ENCODE measurements at regions not wholly inside any gene's neighbourhood (a gene's known extent, or its start where the extent isn't known, plus 50 kb on each side); places are given as distances from the start of the nearest gene placed in this dataset.
A peak's percentile ranks its signal among the peaks of the same experiment; 100 is the strongest.

DNA sequence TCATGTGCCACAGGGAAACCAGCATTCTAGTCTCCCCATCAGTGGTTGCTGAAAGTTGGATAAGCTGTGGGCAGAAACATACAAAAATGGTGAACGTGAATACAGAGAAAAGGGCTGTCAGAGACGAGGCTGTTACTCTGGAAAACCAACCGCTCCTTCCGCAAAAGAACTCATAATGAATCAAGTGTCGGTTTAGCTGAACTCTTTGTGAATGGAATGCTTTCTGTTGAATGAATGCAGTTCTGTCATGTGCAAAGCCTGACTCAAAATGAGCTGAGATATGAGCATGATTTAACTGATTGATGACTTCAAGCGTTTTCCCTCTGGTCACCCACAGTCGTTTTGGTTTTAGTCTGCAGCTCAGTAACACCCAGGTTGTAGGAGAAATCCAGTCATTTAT lies 298.3 kb downstream of the ETS1 start:
- TF ChIP-seq CTCF (IDR thresholded peaks at IDR 0.05; ENCODE audit: low read depth, low read length, missing control alignments), result no peak
- DNase-seq (ENCODE audit: low read depth), result peak; percentile 47
- no peak overlapping the region for H3K4me3 ChIP-seq (ENCODE audit: low read depth, low read length)

DNA sequence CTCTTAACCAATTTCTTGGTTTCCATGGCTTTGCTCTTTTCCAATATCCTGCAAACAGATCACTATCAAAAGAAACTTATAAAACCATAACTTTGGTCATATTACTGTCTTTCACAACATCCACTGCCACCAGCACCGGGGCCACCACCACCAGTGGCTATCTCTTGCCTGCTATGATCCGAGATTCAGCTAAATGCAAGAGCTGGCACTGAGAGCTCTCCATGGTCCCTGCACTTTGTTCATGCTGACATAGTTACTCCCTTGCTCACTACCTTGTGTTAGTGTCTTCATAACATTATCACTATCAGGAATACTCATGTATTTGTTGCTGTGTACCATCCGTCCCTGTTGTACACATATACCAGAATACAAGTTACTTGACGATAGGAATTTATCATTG lies 299.0 kb downstream of the ETS1 start:
- no peak for TF ChIP-seq CTCF (IDR thresholded peaks at IDR 0.05; ENCODE audit: low read depth, low read length, missing control alignments)
- no peak overlapping the region for H3K4me3 ChIP-seq (ENCODE audit: low read depth, low read length)
- DNase-seq (ENCODE audit: low read depth), result no peak

DNA sequence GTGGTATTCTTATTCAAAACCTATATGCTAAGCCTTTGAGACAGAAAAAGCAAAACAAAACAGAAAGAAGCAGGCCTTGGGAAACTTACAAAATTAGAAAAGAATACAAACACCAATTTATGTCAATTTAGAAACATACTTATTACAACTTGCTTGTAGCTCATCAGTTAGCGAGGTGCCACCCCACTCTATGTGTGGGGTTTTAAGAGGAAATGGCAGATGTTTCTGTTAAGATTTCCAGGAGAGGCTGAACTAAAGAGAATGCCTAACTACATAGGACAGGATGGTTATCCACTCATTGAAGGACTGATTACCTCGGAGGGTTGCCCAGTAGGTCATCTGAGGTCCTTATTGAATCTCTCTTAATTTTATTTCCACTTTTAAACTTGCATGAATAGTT lies 302.0 kb downstream of the ETS1 start:
- TF ChIP-seq CTCF (IDR thresholded peaks at IDR 0.05; ENCODE audit: low read depth, low read length, missing control alignments), result no peak
- no peak for DNase-seq (ENCODE audit: low read depth)
- H3K4me3 ChIP-seq (ENCODE audit: low read depth, low read length), result no peak overlapping the region

DNA sequence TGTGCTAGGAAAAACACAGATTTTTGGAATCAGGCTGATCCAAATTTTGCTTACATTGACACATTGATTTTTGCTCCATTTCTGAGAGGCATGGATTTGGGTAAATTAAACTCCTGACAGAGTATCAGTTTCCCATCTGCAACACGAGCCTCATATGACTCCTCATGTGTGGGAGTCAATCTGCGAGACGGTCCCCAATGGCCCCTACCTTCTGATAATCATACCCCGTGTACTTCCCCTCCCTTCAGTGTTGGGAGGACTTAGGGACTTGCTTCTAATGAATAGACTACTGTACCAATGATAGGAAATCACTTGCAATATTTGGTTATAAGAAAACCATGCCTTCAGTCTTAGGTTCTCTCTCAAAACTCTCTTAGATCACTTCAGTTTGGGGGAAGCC lies 302.7 kb downstream of the ETS1 start:
- no peak for DNase-seq (ENCODE audit: low read depth)
- no peak overlapping the region for H3K4me3 ChIP-seq (ENCODE audit: low read depth, low read length)
- no peak for TF ChIP-seq CTCF (IDR thresholded peaks at IDR 0.05; ENCODE audit: low read depth, low read length, missing control alignments)

- no peak for DNase-seq (ENCODE audit: low read depth)
- H3K4me3 ChIP-seq (ENCODE audit: low read depth, low read length), result no peak overlapping the region
- no peak for TF ChIP-seq CTCF (IDR thresholded peaks at IDR 0.05; ENCODE audit: low read depth, low read length, missing control alignments)
These were observed 303.9 kb downstream of the ETS1 start for GRCh38 chr11:128283451-128283850.

- no peak for DNase-seq (ENCODE audit: low read depth)
- no peak overlapping the region for H3K4me3 ChIP-seq (ENCODE audit: low read depth, low read length)
- no peak for TF ChIP-seq CTCF (IDR thresholded peaks at IDR 0.05; ENCODE audit: low read depth, low read length, missing control alignments)
These were observed 305.3 kb downstream of the ETS1 start for GRCh38 chr11:128282053-128282452.

DNA sequence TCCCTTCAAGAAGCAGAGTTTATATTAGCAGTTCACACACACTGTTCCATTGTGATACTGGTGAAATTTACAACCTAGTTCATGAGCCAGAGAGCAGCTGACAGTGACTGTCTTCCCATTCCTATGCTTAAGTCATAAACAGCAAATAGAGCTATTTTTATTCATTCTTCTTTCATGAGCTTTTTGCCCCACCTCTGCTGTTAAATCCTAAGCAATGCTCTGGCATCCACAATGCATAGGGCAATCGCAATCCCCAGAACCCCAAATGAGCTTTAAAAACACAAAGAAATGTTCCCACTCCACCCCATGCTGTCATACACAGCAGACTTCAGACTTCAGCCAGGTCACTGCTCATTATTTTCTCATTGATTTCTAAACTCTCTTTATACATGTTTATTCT lies 307.5 kb downstream of the ETS1 start:
- TF ChIP-seq CTCF (IDR thresholded peaks at IDR 0.05; ENCODE audit: low read depth, low read length, missing control alignments), result no peak
- H3K4me3 ChIP-seq (ENCODE audit: low read depth, low read length), result no peak overlapping the region
- no peak for DNase-seq (ENCODE audit: low read depth)

All from GM12864 (cell line).